HEK293 (cell line): ENCODE measurements at regions not wholly inside any gene's neighbourhood (a gene's known extent, or its start where the extent isn't known, plus 50 kb on each side); places are given as distances from the start of the nearest gene placed in this dataset.

Experiments used
- CTCF ChIA-PET: fragments of 350-600 bp; formaldehyde crosslinking; extraction: SDS; loops from one replicate; lab custom pipeline; 2021; ENCODE audit warnings: antibody characterized with exemption; lab: Yijun Ruan, JAX
- POLR2A ChIA-PET: fragments of 300-600 bp; formaldehyde crosslinking; extraction: SDS; loops from one replicate; lab custom pipeline; 2020; ENCODE audit warnings: antibody characterized with exemption, inconsistent platforms; lab: Yijun Ruan, JAX
- H3K27ac ChIP-seq: fragments of 200-500 bp; sonication (Bioruptor generic); 2 replicates; pipeline ENCODE4 v1.5.1; 2014; ENCODE audit warnings: low read depth, low read length, control low read depth, inconsistent platforms; ENCODE audit errors: extremely low read depth
- H3K36me3 ChIP-seq, 2 experiments: fragments of 200-500 bp in 1 of 2; sonication (Bioruptor generic) in 1 of 2; 1 replicate in 1 of 2; 2 replicates in 1 of 2; pipeline ENCODE4 v1.5.1; 2014 to 2017; ENCODE audit warnings: inconsistent platforms in 2 of 2, low read length in 2 of 2; ENCODE audit not compliant: control insufficient read depth in 2 of 2, insufficient read depth in 1 of 2
- H3K4me1 ChIP-seq: fragments of 200-500 bp; sonication (Bioruptor generic); 2 replicates; pipeline ENCODE4 v1.5.1; 2014; ENCODE audit warnings: mild to moderate bottlenecking, low read length, inconsistent platforms; ENCODE audit not compliant: control insufficient read depth, insufficient read depth
- H3K4me3 ChIP-seq: 2 replicates; pipeline ENCODE4 v1.5.1; 2011; ENCODE audit warnings: low read depth, mild to moderate bottlenecking, control low read depth, low read length, moderate library complexity
- H3K9me3 ChIP-seq: fragments of 200-500 bp; sonication (Bioruptor generic); 2 replicates; pipeline ENCODE4 v1.5.1; 2014; ENCODE audit warnings: low read depth, low read length, inconsistent platforms; ENCODE audit not compliant: control insufficient read depth, insufficient read depth
- GLIS2 ChIP-seq: fragments of 450-650 bp; formaldehyde crosslinking; IDR thresholded peaks from 2 replicates; pipeline ENCODE4 v1.5.1; 2016; ENCODE audit warnings: missing biosample characterization, missing genetic modification characterization
- IKZF3 ChIP-seq: fragments of 450-650 bp; IDR thresholded peaks from 2 replicates; pipeline ENCODE4 v1.5.0; 2018; ENCODE audit warnings: missing biosample characterization, mild to moderate bottlenecking, missing genetic modification characterization, moderate library complexity
- KLF17 ChIP-seq: fragments of 450-650 bp; formaldehyde crosslinking; IDR thresholded peaks from 2 replicates; pipeline ENCODE4 v1.5.1; 2016; ENCODE audit warnings: missing biosample characterization, missing genetic modification characterization
- KLF7 ChIP-seq: fragments of 450-650 bp; formaldehyde crosslinking; IDR thresholded peaks from 2 replicates; pipeline ENCODE4 v1.5.1; 2016; ENCODE audit warnings: missing biosample characterization, missing genetic modification characterization, borderline replicate concordance
- REPIN1 ChIP-seq: fragments of 450-650 bp; formaldehyde crosslinking; IDR thresholded peaks from 2 replicates; pipeline ENCODE4 v1.5.1; 2017; ENCODE audit warnings: missing biosample characterization, missing genetic modification characterization, low read depth
- SCRT1 ChIP-seq: fragments of 450-650 bp; formaldehyde crosslinking; IDR thresholded peaks from 2 replicates; pipeline ENCODE4 v1.5.1; 2016; ENCODE audit warnings: missing biosample characterization, missing genetic modification characterization, borderline replicate concordance
- SP3 ChIP-seq: fragments of 450-650 bp; formaldehyde crosslinking; IDR thresholded peaks from 2 replicates; pipeline ENCODE4 v1.5.1; 2016; ENCODE audit warnings: missing biosample characterization, missing genetic modification characterization
- ZBTB17 ChIP-seq: fragments of 450-650 bp; formaldehyde crosslinking; IDR thresholded peaks from 2 replicates; pipeline ENCODE4 v1.5.1; 2016; ENCODE audit warnings: missing biosample characterization, missing genetic modification characterization
- ZBTB48 ChIP-seq: fragments of 450-650 bp; formaldehyde crosslinking; IDR thresholded peaks from 2 replicates; pipeline ENCODE4 v1.5.1; 2016; ENCODE audit warnings: missing biosample characterization, missing genetic modification characterization
- ZFP41 ChIP-seq: fragments of 450-650 bp; formaldehyde crosslinking; IDR thresholded peaks from 2 replicates; pipeline ENCODE4 v1.5.1; 2016; ENCODE audit warnings: missing biosample characterization, missing genetic modification characterization, borderline replicate concordance
- ZFP69B ChIP-seq: fragments of 450-650 bp; formaldehyde crosslinking; IDR thresholded peaks from 2 replicates; pipeline ENCODE4 v1.5.1; 2016; ENCODE audit warnings: missing biosample characterization, missing genetic modification characterization
- ZNF10 ChIP-seq: fragments of 450-650 bp; formaldehyde crosslinking; IDR thresholded peaks from 2 replicates; pipeline ENCODE4 v1.5.1; 2017; ENCODE audit warnings: missing biosample characterization, missing genetic modification characterization
- ZNF132 ChIP-seq: fragments of 450-650 bp; formaldehyde crosslinking; IDR thresholded peaks from 2 replicates; pipeline ENCODE4 v1.5.1; 2017; ENCODE audit warnings: missing biosample characterization, missing genetic modification characterization, borderline replicate concordance
- ZNF19 ChIP-seq: fragments of 450-650 bp; formaldehyde crosslinking; IDR thresholded peaks from 2 replicates; pipeline ENCODE4; 2016; ENCODE audit warnings: missing biosample characterization, missing genetic modification characterization, low read depth
- ZNF23 ChIP-seq: fragments of 450-650 bp; formaldehyde crosslinking; IDR thresholded peaks from 2 replicates; pipeline ENCODE4 v1.5.1; 2016; ENCODE audit warnings: missing biosample characterization, missing genetic modification characterization, borderline replicate concordance
- ZNF26 ChIP-seq: fragments of 450-650 bp; formaldehyde crosslinking; IDR thresholded peaks from 2 replicates; pipeline ENCODE4 v1.5.1; 2016; ENCODE audit warnings: missing biosample characterization, missing genetic modification characterization
- ZNF311 ChIP-seq: fragments of 450-650 bp; formaldehyde crosslinking; IDR thresholded peaks from 2 replicates; pipeline ENCODE4 v1.5.1; 2017; ENCODE audit warnings: missing biosample characterization, missing genetic modification characterization, borderline replicate concordance
- ZNF335 ChIP-seq: fragments of 450-650 bp; formaldehyde crosslinking; conservative IDR thresholded peaks from 2 replicates; pipeline ENCODE4 v1.5.1; 2016; ENCODE audit warnings: missing biosample characterization, missing genetic modification characterization
- ZNF362 ChIP-seq: fragments of 450-650 bp; formaldehyde crosslinking; IDR thresholded peaks from 2 replicates; pipeline ENCODE4 v1.5.1; 2016; ENCODE audit warnings: missing biosample characterization, missing genetic modification characterization
- ZNF510 ChIP-seq: fragments of 450-650 bp; formaldehyde crosslinking; IDR thresholded peaks from 2 replicates; pipeline ENCODE4 v1.5.1; 2018; ENCODE audit warnings: mild to moderate bottlenecking, missing genetic modification characterization, missing biosample characterization; ENCODE audit not compliant: insufficient replicate concordance
- ZNF561 ChIP-seq: fragments of 450-650 bp; IDR thresholded peaks from 2 replicates; pipeline ENCODE4 v1.5.1; 2018; ENCODE audit warnings: missing biosample characterization, missing genetic modification characterization, borderline replicate concordance
- ZNF585B ChIP-seq: fragments of 450-650 bp; formaldehyde crosslinking; IDR thresholded peaks from 2 replicates; pipeline ENCODE4 v1.5.1; 2016; ENCODE audit warnings: missing biosample characterization, missing genetic modification characterization
- ZNF610 ChIP-seq: fragments of 450-650 bp; formaldehyde crosslinking; IDR thresholded peaks from 2 replicates; pipeline ENCODE4 v1.5.1; 2016; ENCODE audit warnings: missing biosample characterization, missing genetic modification characterization, borderline replicate concordance
- ZNF704 ChIP-seq: fragments of 450-650 bp; formaldehyde crosslinking; IDR thresholded peaks from 2 replicates; pipeline ENCODE4 v1.5.1; 2016; ENCODE audit warnings: missing biosample characterization, missing genetic modification characterization

- H3K27ac ChIP-seq = no peak overlapping the region
- no peaks in the 10 kb centered on the region for H3K9me3 ChIP-seq
- TF ChIP-seq IKZF3 (tag by site-specific recombination) = no peak
- no peak for TF ChIP-seq ZNF26
- TF ChIP-seq GLIS2 (tag by site-specific recombination) = no peak
- no peak for TF ChIP-seq ZBTB48 (tag by site-specific recombination)
- no peak for TF ChIP-seq ZNF132 (tag by site-specific recombination)
- TF ChIP-seq SCRT1 = no peak
- no peak overlapping the region for H3K4me3 ChIP-seq
- no peaks in the 10 kb centered on the region for H3K4me1 ChIP-seq
- CTCF ChIA-PET = interaction anchor here (0.7 kb wide), 1 partner anchor 38 kb away, joined by 4 read pairs; no protein-coding TSS in a partner anchor
- POLR2A ChIA-PET = no interaction called here
- no peaks in the 10 kb centered on the region for H3K36me3 ChIP-seq
These were observed 100.6 kb upstream of the ARHGAP42 start for GRCh38 chr11:100586361-100587101.

GRCh38 chr11:100592619-100593260, 94.3 kb upstream of the ARHGAP42 start:
- no peak overlapping the region for H3K27ac ChIP-seq
- H3K36me3 ChIP-seq = no peaks in the 10 kb centered on the region
- CTCF ChIA-PET = interaction anchor here (0.6 to 1.3 kb wide), 2 partner anchors 16 to 119 kb away, joined by 3 read pairs; no protein-coding TSS in a partner anchor
- POLR2A ChIA-PET = no interaction called here
- TF ChIP-seq ZNF132 (tag by site-specific recombination) (no peak), ZNF561 (tag by site-specific recombination) (no peak), ZFP41 (tag by site-specific recombination) (no peak), ZNF311 (tag by site-specific recombination) (no peak), ZNF335 (tag by site-specific recombination) (no peak), ZFP69B (tag by site-specific recombination) (no peak), ZNF704 (tag by site-specific recombination) (no peak), ZBTB17 (tag by site-specific recombination) (no peak), ZNF362 (tag by site-specific recombination) (no peak), KLF17 (tag by site-specific recombination) (no peak), REPIN1 (tag by site-specific recombination) (no peak), ZNF585B (tag by site-specific recombination) (no peak), ZNF19 (tag by site-specific recombination) (no peak), ZNF510 (tag by site-specific recombination) (no peak), ZNF610 (tag by site-specific recombination) (no peak), KLF7 (tag by site-specific recombination) (no peak), GLIS2 (tag by site-specific recombination) (no peak), ZNF10 (tag by site-specific recombination) (no peak), SP3 (tag by site-specific recombination) (no peak), ZNF23 (no peak)
- no peak overlapping the region for H3K4me3 ChIP-seq
- no peaks in the 10 kb centered on the region for H3K9me3 ChIP-seq
- H3K4me1 ChIP-seq = no peaks in the 10 kb centered on the region
